ENCODE measurements at regions not wholly inside any gene's neighbourhood (a gene's known extent, or its start where the extent isn't known, plus 50 kb on each side); places are given as distances from the start of the nearest gene placed in this dataset.

DNA sequence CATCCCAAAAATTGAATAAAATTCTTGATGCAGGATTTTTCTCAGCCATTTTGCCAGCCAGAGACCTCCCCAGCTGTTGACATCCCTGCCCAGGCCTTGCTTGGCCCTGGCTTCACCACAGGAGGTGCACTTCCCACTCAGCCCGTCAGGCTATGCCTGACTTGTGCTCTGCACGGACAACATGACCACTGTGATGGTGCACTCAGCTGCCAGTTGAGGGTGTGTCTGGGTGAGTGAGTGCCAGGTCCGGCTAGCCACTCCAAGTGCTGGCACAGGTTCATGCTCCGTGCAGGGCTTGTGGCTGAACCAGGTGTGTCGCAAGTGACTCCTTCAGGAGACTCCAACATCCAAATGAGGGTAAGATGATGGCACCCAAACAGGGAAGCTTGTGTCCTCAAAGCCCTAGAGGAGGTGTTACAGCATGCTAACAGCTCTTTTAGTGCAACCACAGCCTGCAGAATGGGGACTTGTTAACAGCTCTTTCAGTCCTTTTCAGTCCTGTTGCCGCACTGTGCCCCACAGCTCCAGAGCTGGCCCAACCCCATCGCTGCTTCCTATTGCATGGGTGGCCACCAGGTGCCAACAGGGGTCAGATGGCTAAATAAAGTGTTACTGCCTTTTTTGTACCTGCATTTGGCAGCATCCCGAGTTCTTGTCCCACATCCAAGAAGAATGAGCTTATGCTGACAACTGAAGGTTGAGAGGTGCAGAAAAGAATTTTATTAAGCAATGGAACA, 380.7 kb downstream of the SLITRK5 start:
- TF ChIP-seq, protein P1, sequence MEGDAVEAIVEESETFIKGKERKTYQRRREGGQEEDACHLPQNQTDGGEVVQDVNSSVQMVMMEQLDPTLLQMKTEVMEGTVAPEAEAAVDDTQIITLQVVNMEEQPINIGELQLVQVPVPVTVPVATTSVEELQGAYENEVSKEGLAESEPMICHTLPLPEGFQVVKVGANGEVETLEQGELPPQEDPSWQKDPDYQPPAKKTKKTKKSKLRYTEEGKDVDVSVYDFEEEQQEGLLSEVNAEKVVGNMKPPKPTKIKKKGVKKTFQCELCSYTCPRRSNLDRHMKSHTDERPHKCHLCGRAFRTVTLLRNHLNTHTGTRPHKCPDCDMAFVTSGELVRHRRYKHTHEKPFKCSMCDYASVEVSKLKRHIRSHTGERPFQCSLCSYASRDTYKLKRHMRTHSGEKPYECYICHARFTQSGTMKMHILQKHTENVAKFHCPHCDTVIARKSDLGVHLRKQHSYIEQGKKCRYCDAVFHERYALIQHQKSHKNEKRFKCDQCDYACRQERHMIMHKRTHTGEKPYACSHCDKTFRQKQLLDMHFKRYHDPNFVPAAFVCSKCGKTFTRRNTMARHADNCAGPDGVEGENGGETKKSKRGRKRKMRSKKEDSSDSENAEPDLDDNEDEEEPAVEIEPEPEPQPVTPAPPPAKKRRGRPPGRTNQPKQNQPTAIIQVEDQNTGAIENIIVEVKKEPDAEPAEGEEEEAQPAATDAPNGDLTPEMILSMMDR (IDR thresholded peaks at IDR 0.05): no peak
- H3K4me3 ChIP-seq: no peak overlapping the region
- H3K27me3 ChIP-seq: no peaks in the 10 kb centered on the region
- intact Hi-C loops (cut with DNase I): no loop called here
- ATAC-seq (no peak), DNase-seq (peak in 1 of 2 donors; percentile 2)
- H3K36me3 ChIP-seq: no peaks in the 10 kb centered on the region
- 76 to 79% methylated on average over 8 of the region's 8 CpGs for WGBS, 2 donors
- no peaks in the 10 kb centered on the region for H3K4me1 ChIP-seq
- H3K27ac ChIP-seq: no peak overlapping the region
- H3K9me3 ChIP-seq: peaks cover 0 to 42% (median 4%) of the 10 kb centered on the region in 11 donors

DNA sequence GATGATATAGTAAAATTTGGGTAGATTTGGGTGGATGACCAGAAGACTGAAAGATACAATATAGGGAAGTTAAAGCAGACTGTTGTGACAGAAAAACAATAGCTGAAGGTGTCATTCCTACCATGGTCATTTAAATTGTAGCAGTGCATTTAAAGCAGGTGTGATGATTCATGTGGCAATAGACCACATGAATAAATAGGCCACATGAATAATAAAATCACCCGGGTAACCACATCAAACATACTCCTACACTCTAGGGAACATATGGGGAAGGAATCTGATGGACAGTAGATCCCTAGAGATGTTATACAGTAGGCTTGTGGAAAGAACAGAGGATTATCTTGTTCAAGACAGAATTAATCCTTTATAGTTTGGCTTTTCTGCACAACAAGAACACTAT, 392.6 kb downstream of the SLITRK5 start:
- TF ChIP-seq, protein P1 (IDR thresholded peaks at IDR 0.05): no peak
- no peak for DNase-seq
- WGBS, 2 donors: 0 to 48% methylated on average over 1 of the region's 1 CpG
- H3K4me3 ChIP-seq: no peak overlapping the region
- H3K27ac ChIP-seq: no peak overlapping the region
- H3K4me1 ChIP-seq: no peaks in the 10 kb centered on the region
- no peaks in the 10 kb centered on the region for H3K36me3 ChIP-seq
- intact Hi-C loops (cut with DNase I): no loop called here
- H3K27me3 ChIP-seq: no peaks in the 10 kb centered on the region
- H3K9me3 ChIP-seq: peaks cover 0 to 20% (median 0%) of the 10 kb centered on the region in 11 donors
- no peak for ATAC-seq

DNA sequence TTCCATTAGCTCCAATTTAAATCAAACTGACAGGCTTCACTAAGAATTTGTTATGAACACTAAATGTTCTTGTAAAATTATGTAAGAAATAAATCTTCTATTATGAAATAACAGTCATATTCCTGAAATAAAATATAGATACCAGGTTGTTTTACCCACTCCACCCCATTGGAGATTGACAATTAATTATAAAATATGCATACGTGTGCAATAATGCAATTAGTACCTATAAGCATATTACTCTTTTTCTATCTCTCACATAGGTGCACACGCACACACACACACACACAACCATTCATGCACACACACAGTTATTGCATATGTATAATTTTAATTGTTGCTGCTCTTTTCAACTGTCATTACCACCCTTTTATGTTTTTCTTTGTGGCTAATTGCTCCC, 395.7 kb downstream of the SLITRK5 start:
- 81 to 82% methylated on average over 2 of the region's 2 CpGs for WGBS, 2 donors

DNA sequence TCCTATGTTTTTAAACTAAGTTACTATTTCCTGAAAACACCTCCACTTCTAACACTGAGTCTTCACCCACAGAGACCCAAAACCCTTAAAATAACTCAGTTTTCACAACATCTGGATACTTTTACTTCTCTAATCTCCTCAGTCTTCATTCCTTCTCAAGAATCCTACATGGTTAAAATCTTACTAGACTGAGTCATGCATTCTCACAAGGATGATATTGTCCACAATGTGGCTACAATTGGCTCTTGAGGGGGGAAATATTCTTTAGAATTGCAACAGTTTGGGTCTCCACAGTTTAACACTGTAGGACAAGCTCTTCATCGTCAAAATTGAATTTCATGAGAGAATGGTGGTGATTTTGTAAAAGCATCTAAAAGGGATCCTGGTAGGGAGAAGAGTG, 397.1 kb downstream of the SLITRK5 start:
- no peaks in the 10 kb centered on the region for H3K4me1 ChIP-seq
- intact Hi-C loops (cut with DNase I): no loop called here
- TF ChIP-seq, protein P1 (IDR thresholded peaks at IDR 0.05): no peak
- WGBS, 2 donors: 74 to 79% methylated on average over 1 of the region's 1 CpG
- H3K27ac ChIP-seq: no peak overlapping the region
- H3K9me3 ChIP-seq: peaks cover 0 to 8% (median 0%) of the 10 kb centered on the region in 11 donors
- no peaks in the 10 kb centered on the region for H3K36me3 ChIP-seq
- ATAC-seq: no peak
- no peaks in the 10 kb centered on the region for H3K27me3 ChIP-seq
- DNase-seq: no peak
- H3K4me3 ChIP-seq: no peak overlapping the region

More for the DNA sequence above, 395.7 kb downstream of the SLITRK5 start:
- peaks cover 0 to 18% (median 0%) of the 10 kb centered on the region in 11 donors for H3K9me3 ChIP-seq
- H3K4me1 ChIP-seq: no peaks in the 10 kb centered on the region
- intact Hi-C loops (cut with DNase I): no loop called here
- H3K27me3 ChIP-seq: no peaks in the 10 kb centered on the region
- TF ChIP-seq, protein P1 (IDR thresholded peaks at IDR 0.05): no peak
- H3K36me3 ChIP-seq: no peaks in the 10 kb centered on the region
- DNase-seq: no peak
- no peak overlapping the region for H3K4me3 ChIP-seq
- no peak overlapping the region for H3K27ac ChIP-seq
- ATAC-seq: no peak

Data from heart right ventricle (tissue), 16 donors.